ENCODE measurements at regions not wholly inside any gene's neighbourhood (a gene's known extent, or its start where the extent isn't known, plus 50 kb on each side); places are given as distances from the start of the nearest gene placed in this dataset.

- Histone ChIP-seq H3K23ac (ENCODE audit: low read depth, low read length, poor library complexity) (no peak overlapping the region), H3K79me1 (ENCODE audit: low read depth, low read length) (no peaks in the 10 kb centered on the region), H3K4me3 (ENCODE audit: low read length in 2 of 2) (no peak overlapping the region), H3K14ac (ENCODE audit: low read length) (no peak overlapping the region), H3K4ac (ENCODE audit: low read length) (no peak overlapping the region), H2BK15ac (ENCODE audit: low read length) (no peak overlapping the region), H3K27me3 (ENCODE audit: control insufficient read depth in 3 of 3, insufficient read depth in 3 of 3, low read depth in 1 of 3, low read length in 3 of 3) (no peaks in the 10 kb centered on the region), H3K9ac (ENCODE audit: low read depth, low read length, poor library complexity) (no peak overlapping the region), H3K9me3 (replicated peaks in 1 of 2; ENCODE audit: control insufficient read depth in 2 of 2, insufficient read depth in 1 of 2, low read depth in 1 of 2, low read length in 2 of 2) (no peaks in the 10 kb centered on the region), H3K18ac (ENCODE audit: low read length) (no peak overlapping the region), H2BK5ac (ENCODE audit: low read length) (no peak overlapping the region), H3K4me2 (ENCODE audit: insufficient read depth, low read length, poor library complexity, severe bottlenecking) (no peak overlapping the region), H3K36me3 (replicated peaks in 1 of 2; ENCODE audit: control insufficient read depth in 2 of 2, insufficient read depth in 2 of 2, low read length in 2 of 2) (no peaks in the 10 kb centered on the region), H2AFZ (ENCODE audit: low read length) (no peak overlapping the region), H3K27ac (replicated peaks; ENCODE audit: low read length) (no peak overlapping the region), H4K91ac (ENCODE audit: low read depth, low read length, poor library complexity) (no peak overlapping the region), H2BK120ac (ENCODE audit: low read depth, low read length) (no peak overlapping the region), H3K4me1 (ENCODE audit: control insufficient read depth in 2 of 2, insufficient read depth in 1 of 2, low read depth in 1 of 2, low read length in 2 of 2) (no peaks in the 10 kb centered on the region), H2AK5ac (ENCODE audit: low read depth, low read length) (no peak overlapping the region), H4K8ac (ENCODE audit: low read depth, low read length) (no peak overlapping the region), H2BK12ac (ENCODE audit: low read length) (no peak overlapping the region)
- no CpG with 5 or more reads among the region's 4 CpGs for WGBS, 2 donors (ENCODE audit: extremely low coverage in 2 of 2, insufficient read length in 2 of 2, insufficient replicate concordance in 1 of 2)
- no peak for DNase-seq (ENCODE audit: low spot score)
Measured at GRCh38 chr3:18868911-18869689, 279.2 kb upstream of the KCNH8 start.

DNA sequence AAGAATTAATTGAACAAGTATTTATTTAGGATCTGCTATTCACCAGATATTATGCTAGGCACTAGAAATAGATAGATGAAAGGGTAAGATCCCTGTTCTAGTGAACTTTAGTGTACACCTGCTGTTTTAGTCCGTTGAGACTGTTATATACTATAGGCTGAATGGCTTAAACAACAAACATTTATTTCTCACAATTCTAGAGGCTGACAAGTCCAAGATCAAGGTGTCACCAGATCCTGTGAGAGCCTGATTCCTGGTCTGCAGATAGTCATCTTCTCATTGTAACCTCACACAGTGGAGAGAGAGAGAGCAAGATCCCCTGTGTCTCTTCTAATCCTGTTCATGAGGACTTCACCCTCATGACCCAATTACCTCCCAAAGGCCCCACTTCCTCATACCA lies 281.4 kb upstream of the KCNH8 start:
- Histone ChIP-seq H3K4me2 (ENCODE audit: insufficient read depth, low read length, poor library complexity, severe bottlenecking) (no peak overlapping the region), H2BK120ac (ENCODE audit: low read depth, low read length) (no peak overlapping the region), H3K36me3 (replicated peaks in 1 of 2; ENCODE audit: control insufficient read depth in 2 of 2, insufficient read depth in 2 of 2, low read length in 2 of 2) (no peaks in the 10 kb centered on the region), H4K8ac (ENCODE audit: low read depth, low read length) (no peak overlapping the region), H3K4me3 (ENCODE audit: low read length in 2 of 2) (no peak overlapping the region), H2AK5ac (ENCODE audit: low read depth, low read length) (no peak overlapping the region), H4K91ac (ENCODE audit: low read depth, low read length, poor library complexity) (no peak overlapping the region), H3K23ac (ENCODE audit: low read depth, low read length, poor library complexity) (no peak overlapping the region), H2BK5ac (ENCODE audit: low read length) (no peak overlapping the region), H3K27me3 (ENCODE audit: control insufficient read depth in 3 of 3, insufficient read depth in 3 of 3, low read depth in 1 of 3, low read length in 3 of 3) (no peaks in the 10 kb centered on the region), H2BK12ac (ENCODE audit: low read length) (no peak overlapping the region), H3K18ac (ENCODE audit: low read length) (no peak overlapping the region), H3K9me3 (replicated peaks in 1 of 2; ENCODE audit: control insufficient read depth in 2 of 2, insufficient read depth in 1 of 2, low read depth in 1 of 2, low read length in 2 of 2) (no peaks in the 10 kb centered on the region), H3K4ac (ENCODE audit: low read length) (no peak overlapping the region), H3K9ac (ENCODE audit: low read depth, low read length, poor library complexity) (no peak overlapping the region), H3K27ac (replicated peaks; ENCODE audit: low read length) (no peak overlapping the region), H2AFZ (ENCODE audit: low read length) (no peak overlapping the region), H3K14ac (ENCODE audit: low read length) (no peak overlapping the region), H2BK15ac (ENCODE audit: low read length) (no peak overlapping the region), H3K79me1 (ENCODE audit: low read depth, low read length) (no peaks in the 10 kb centered on the region), H3K4me1 (ENCODE audit: control insufficient read depth in 2 of 2, insufficient read depth in 1 of 2, low read depth in 1 of 2, low read length in 2 of 2) (no peaks in the 10 kb centered on the region)
- WGBS, 2 donors (ENCODE audit: extremely low coverage in 2 of 2, insufficient read length in 2 of 2, insufficient replicate concordance in 1 of 2), result no CpG with 5 or more reads among the region's 1 CpG
- DNase-seq (ENCODE audit: low spot score), result no peak

DNA sequence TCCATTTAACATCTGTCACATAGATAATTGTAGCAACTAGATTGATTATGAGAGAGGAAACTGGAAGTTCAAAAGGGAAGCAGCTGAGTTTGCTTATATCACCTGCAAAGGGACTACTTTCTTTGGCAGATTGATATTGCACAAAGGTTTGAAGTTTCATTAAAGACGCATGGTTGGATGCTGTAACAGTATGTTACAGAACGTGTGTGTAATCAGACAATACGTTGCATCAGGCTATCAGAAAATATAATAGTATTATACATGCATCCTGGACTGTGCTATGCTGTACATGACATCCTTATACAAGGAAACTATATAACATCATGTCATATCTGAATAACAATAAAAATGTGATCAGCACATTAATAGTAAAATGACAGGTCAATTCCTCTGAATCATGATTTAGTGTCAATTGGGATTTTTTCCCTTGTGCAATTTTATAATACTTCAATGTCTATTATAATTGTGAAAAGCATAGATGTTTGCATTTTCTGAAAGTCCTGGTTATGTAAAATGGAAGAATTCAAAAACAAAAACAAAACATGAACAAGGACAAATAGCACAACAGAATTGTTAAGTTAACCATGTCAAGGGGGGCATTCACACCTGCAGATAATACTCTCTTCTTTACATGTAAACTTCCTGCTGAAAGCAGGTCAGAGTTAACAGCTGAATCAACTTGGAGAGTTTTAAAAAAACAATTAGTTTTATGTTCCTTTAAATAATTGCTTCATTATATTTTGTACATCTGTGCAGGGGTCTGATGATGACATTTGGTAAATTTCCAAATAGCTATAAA lies 283.2 kb upstream of the KCNH8 start:
- Histone ChIP-seq H3K9ac (ENCODE audit: low read depth, low read length, poor library complexity) (no peak overlapping the region), H3K23ac (ENCODE audit: low read depth, low read length, poor library complexity) (no peak overlapping the region), H2AK5ac (ENCODE audit: low read depth, low read length) (no peak overlapping the region), H3K27ac (replicated peaks; ENCODE audit: low read length) (no peak overlapping the region), H2BK15ac (ENCODE audit: low read length) (no peak overlapping the region), H3K4ac (ENCODE audit: low read length) (no peak overlapping the region), H3K4me2 (ENCODE audit: insufficient read depth, low read length, poor library complexity, severe bottlenecking) (no peak overlapping the region), H2AFZ (ENCODE audit: low read length) (no peak overlapping the region), H3K4me1 (ENCODE audit: control insufficient read depth in 2 of 2, insufficient read depth in 1 of 2, low read depth in 1 of 2, low read length in 2 of 2) (no peaks in the 10 kb centered on the region), H3K27me3 (ENCODE audit: control insufficient read depth in 3 of 3, insufficient read depth in 3 of 3, low read depth in 1 of 3, low read length in 3 of 3) (no peaks in the 10 kb centered on the region), H3K14ac (ENCODE audit: low read length) (no peak overlapping the region), H3K18ac (ENCODE audit: low read length) (no peak overlapping the region), H3K9me3 (replicated peaks in 1 of 2; ENCODE audit: control insufficient read depth in 2 of 2, insufficient read depth in 1 of 2, low read depth in 1 of 2, low read length in 2 of 2) (no peaks in the 10 kb centered on the region), H3K36me3 (replicated peaks in 1 of 2; ENCODE audit: control insufficient read depth in 2 of 2, insufficient read depth in 2 of 2, low read length in 2 of 2) (no peaks in the 10 kb centered on the region), H4K91ac (ENCODE audit: low read depth, low read length, poor library complexity) (no peak overlapping the region), H4K8ac (ENCODE audit: low read depth, low read length) (no peak overlapping the region), H2BK120ac (ENCODE audit: low read depth, low read length) (no peak overlapping the region), H3K4me3 (ENCODE audit: low read length in 2 of 2) (no peak overlapping the region), H2BK5ac (ENCODE audit: low read length) (no peak overlapping the region), H3K79me1 (ENCODE audit: low read depth, low read length) (no peaks in the 10 kb centered on the region), H2BK12ac (ENCODE audit: low read length) (no peak overlapping the region)
- DNase-seq (ENCODE audit: low spot score), result no peak
- no CpG with 5 or more reads among the region's 3 CpGs for WGBS, 2 donors (ENCODE audit: extremely low coverage in 2 of 2, insufficient read length in 2 of 2, insufficient replicate concordance in 1 of 2)

GRCh38 chr3:18862077-18862476 lies 286.2 kb upstream of the KCNH8 start:
- Histone ChIP-seq H2AFZ (ENCODE audit: low read length) (no peak overlapping the region), H3K4ac (ENCODE audit: low read length) (no peak overlapping the region), H3K27ac (replicated peaks; ENCODE audit: low read length) (no peak overlapping the region), H3K9ac (ENCODE audit: low read depth, low read length, poor library complexity) (no peak overlapping the region), H3K4me2 (ENCODE audit: insufficient read depth, low read length, poor library complexity, severe bottlenecking) (no peak overlapping the region), H3K23ac (ENCODE audit: low read depth, low read length, poor library complexity) (no peak overlapping the region), H3K27me3 (ENCODE audit: control insufficient read depth in 3 of 3, insufficient read depth in 3 of 3, low read depth in 1 of 3, low read length in 3 of 3) (no peaks in the 10 kb centered on the region), H4K91ac (ENCODE audit: low read depth, low read length, poor library complexity) (no peak overlapping the region), H2BK120ac (ENCODE audit: low read depth, low read length) (no peak overlapping the region), H3K36me3 (replicated peaks in 1 of 2; ENCODE audit: control insufficient read depth in 2 of 2, insufficient read depth in 2 of 2, low read length in 2 of 2) (no peaks in the 10 kb centered on the region), H3K4me1 (ENCODE audit: control insufficient read depth in 2 of 2, insufficient read depth in 1 of 2, low read depth in 1 of 2, low read length in 2 of 2) (no peaks in the 10 kb centered on the region), H2BK12ac (ENCODE audit: low read length) (no peak overlapping the region), H2BK15ac (ENCODE audit: low read length) (no peak overlapping the region), H3K9me3 (replicated peaks in 1 of 2; ENCODE audit: control insufficient read depth in 2 of 2, insufficient read depth in 1 of 2, low read depth in 1 of 2, low read length in 2 of 2) (no peaks in the 10 kb centered on the region), H3K14ac (ENCODE audit: low read length) (no peak overlapping the region), H2AK5ac (ENCODE audit: low read depth, low read length) (no peak overlapping the region), H3K18ac (ENCODE audit: low read length) (no peak overlapping the region), H3K79me1 (ENCODE audit: low read depth, low read length) (no peaks in the 10 kb centered on the region), H3K4me3 (ENCODE audit: low read length in 2 of 2) (no peak overlapping the region), H4K8ac (ENCODE audit: low read depth, low read length) (no peak overlapping the region), H2BK5ac (ENCODE audit: low read length) (no peak overlapping the region)
- DNase-seq (ENCODE audit: low spot score), result no peak
- WGBS, 2 donors (ENCODE audit: extremely low coverage in 2 of 2, insufficient read length in 2 of 2, insufficient replicate concordance in 1 of 2), result no CpG with 5 or more reads among the region's 2 CpGs

Data from neuronal stem cell (in vitro differentiated cells).